VCaP (cell line): ENCODE measurements at regions not wholly inside any gene's neighbourhood (a gene's known extent, or its start where the extent isn't known, plus 50 kb on each side); places are given as distances from the start of the nearest gene placed in this dataset.

Source experiments
- H3K27ac ChIP-seq: fragments of 450-650 bp; 2 replicates; pipeline ENCODE4 v1.5.1; 2017
- CTCF ChIP-seq: fragments of 450-650 bp; conservative IDR thresholded peaks from 2 replicates; pipeline ENCODE4 v1.5.1; 2017; ENCODE audit warnings: mild to moderate bottlenecking, moderate library complexity

- no peak for TF ChIP-seq CTCF
- no peak overlapping the region for H3K27ac ChIP-seq
These were observed 508.0 kb downstream of the BCL11A start for GRCh38 chr2:60045456-60045855.

GRCh38 chr2:60044484-60044883 is 509.0 kb downstream of the BCL11A start:
- TF ChIP-seq CTCF = no peak
- H3K27ac ChIP-seq = no peak overlapping the region

GRCh38 chr2:60042023-60042422 is 511.4 kb downstream of the BCL11A start:
- H3K27ac ChIP-seq = no peak overlapping the region
- no peak for TF ChIP-seq CTCF

GRCh38 chr2:60033325-60033724 is 520.1 kb downstream of the BCL11A start:
- TF ChIP-seq CTCF = no peak
- H3K27ac ChIP-seq = no peak overlapping the region

GRCh38 chr2:60029566-60029883 is 523.9 kb downstream of the BCL11A start:
- no peak overlapping the region for H3K27ac ChIP-seq
- no peak for TF ChIP-seq CTCF

GRCh38 chr2:60028849-60029565 is 524.4 kb downstream of the BCL11A start:
- no peak for TF ChIP-seq CTCF
- no peak overlapping the region for H3K27ac ChIP-seq

- TF ChIP-seq CTCF = no peak
- H3K27ac ChIP-seq = no peak overlapping the region
These were observed 528.0 kb downstream of the BCL11A start for GRCh38 chr2:60025496-60025895.
